GM12874 (cell line): ENCODE measurements at regions not wholly inside any gene's neighbourhood (a gene's known extent, or its start where the extent isn't known, plus 50 kb on each side); places are given as distances from the start of the nearest gene placed in this dataset.

ENCODE experiments used
- TF ChIP-seq, protein P1 (sequence below): IDR thresholded peaks from 2 replicates; pipeline ENCODE4 v1.5.1; 2011; ENCODE audit warnings: low read depth, mild to moderate bottlenecking, control low read depth, low read length, moderate library complexity; ENCODE audit not compliant: insufficient read depth

DNA sequence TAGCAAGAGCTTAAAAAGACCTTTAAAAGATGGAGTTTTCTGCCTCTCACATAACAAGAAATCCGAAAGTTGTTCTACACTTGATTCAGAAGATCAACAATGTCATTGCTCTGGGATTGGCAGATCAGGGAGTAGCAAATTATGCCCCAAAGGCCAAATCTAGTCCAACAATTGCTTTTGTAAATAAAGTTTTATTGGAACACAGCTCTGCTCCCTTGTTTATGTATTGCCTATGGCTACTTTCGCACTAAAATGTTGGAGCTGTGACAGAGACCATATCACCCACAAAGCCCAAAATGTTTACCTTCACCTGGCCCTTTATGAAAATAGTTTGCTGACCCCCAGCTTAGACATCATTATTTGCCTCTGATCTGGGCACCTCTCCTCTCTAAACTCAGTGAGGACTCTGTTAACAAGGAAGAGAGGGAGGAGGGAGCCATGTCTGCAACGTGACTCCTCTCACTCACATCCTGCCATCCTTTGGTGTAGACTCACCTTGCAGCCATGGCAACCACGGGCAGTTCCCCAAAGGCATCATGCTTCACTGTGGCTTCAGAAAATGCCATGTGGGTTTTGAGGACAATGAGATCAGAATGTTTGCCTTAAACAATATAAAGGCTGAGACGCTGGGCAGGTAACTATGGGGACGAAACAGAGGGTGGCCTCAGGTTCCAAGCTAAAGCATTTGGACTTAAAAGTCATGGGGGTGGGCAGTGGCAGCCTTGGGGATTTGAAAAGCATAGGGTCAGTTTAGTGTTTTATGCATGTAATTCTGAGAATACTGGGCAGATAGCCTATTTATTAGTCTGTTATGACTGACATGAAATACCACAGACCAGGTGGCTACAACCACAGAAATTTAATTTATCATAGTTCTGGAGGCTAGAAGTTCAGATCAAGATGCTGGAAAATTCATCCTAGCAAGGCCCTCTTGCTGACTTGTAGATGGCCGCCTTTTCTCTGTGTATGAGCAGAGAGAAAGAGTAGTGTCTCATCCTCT is 149.7 kb upstream of the TNFAIP3 start:
- TF ChIP-seq, protein P1, sequence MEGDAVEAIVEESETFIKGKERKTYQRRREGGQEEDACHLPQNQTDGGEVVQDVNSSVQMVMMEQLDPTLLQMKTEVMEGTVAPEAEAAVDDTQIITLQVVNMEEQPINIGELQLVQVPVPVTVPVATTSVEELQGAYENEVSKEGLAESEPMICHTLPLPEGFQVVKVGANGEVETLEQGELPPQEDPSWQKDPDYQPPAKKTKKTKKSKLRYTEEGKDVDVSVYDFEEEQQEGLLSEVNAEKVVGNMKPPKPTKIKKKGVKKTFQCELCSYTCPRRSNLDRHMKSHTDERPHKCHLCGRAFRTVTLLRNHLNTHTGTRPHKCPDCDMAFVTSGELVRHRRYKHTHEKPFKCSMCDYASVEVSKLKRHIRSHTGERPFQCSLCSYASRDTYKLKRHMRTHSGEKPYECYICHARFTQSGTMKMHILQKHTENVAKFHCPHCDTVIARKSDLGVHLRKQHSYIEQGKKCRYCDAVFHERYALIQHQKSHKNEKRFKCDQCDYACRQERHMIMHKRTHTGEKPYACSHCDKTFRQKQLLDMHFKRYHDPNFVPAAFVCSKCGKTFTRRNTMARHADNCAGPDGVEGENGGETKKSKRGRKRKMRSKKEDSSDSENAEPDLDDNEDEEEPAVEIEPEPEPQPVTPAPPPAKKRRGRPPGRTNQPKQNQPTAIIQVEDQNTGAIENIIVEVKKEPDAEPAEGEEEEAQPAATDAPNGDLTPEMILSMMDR, result no peak

DNA sequence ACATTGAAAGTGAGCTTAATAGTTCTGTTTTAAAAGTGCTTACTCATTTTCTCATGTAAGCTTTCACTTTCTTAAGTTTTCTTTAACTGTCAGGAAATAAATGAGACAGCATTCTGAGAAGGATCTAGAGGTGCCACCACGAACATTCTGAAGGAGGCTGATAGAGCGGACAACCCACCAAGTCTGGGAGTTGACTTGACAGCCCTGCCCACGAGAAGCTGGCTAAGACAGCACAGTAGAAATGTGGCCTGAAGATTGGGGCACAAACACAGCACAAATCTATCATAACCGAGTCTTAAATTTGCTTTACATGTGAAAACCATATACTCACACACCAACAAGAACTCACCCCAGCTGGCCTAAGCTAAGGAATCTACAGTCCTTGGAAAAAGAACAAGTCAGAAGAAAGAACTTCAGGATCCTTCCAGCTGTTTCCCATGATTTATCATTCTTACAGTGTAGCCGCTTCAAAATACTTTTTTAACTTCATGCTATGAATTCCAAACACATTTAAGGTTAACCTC is 144.2 kb upstream of the TNFAIP3 start:
- TF ChIP-seq, protein P1, result no peak

DNA sequence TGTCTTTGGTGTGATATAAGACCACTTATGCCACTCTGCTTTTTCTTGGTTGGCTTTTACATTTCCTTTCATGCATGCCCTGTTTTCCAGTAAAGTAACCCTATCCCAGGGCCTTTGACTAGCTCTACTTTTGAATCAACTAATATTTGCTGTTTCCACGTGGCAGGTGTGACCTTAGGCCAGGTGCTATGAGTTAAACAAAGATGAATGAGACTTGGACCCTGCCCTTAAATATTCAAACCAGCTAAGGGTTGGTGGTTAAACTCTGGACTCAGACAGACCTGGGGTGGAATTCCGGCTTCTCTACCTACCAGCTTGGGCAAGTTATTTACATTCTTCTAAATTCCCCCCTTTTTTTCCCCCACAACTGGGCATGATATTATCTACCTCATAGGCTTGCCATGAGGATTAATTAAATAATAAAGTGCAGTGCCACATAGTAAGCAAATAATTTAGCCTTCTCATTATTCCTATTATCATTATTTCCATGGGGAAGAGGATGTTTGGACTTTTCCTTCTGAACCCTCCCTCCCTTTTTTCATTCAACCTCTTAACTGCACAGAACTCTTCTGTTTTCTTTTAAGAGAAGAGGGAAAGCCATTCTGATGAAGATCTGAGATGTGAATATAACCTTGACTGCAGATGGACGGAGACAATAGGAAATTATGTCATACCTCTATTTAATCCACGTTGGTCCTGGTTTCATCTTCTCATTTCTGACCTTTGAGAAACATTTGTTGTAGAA is 143.6 kb upstream of the TNFAIP3 start:
- TF ChIP-seq, protein P1, result no peak

DNA sequence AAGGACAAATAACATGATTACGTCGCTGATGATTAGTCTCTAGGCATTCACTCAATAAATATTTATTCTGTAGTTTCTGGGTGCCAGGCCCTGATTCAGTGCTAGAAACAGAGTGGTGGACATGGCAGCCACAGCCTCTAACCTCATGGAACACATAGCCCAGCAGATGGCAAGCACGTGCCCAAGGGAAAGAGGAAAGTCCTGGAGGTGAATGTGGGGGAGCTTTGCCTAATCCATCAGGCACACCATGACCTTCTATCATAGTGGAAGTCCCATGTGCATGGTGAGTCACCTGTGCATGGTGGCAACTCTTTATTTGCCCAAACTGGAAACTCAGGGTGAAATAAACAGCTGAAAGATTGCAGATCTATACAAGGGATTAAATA is 143.0 kb upstream of the TNFAIP3 start:
- TF ChIP-seq, protein P1, result no peak

DNA sequence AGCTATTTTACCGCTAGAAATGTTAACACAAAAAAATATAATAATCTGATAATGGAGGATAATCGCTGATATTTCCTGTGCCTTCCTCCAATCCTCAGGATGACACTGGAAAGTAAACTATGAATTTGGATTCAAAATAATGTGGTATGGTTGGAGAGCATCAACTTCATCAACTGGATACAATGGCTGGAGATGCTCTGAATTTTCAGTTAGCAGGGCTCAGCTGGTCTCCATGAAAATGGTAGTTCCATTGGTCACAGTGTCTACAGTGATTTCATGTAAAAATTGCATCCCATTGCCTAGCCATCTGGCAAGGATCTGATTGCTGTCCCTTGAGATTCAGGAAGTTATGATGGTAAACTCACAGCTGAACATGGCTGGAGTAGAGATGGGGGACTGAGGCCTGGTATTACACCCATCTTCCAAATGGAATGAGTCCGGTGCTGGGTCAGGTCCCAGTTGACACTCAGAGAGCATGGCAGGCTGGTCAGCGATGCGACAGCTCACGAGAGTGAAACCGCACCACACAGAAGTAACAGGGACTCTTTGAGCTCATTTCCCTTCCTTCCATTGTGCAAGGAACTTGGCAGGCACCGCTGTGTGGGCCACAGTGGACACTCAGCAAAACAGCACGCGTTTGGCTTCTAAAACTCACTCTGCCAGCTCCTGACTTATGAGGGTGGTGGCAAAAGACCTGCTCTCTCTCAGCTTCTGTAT is 142.4 kb upstream of the TNFAIP3 start:
- TF ChIP-seq, protein P1, result no peak

DNA sequence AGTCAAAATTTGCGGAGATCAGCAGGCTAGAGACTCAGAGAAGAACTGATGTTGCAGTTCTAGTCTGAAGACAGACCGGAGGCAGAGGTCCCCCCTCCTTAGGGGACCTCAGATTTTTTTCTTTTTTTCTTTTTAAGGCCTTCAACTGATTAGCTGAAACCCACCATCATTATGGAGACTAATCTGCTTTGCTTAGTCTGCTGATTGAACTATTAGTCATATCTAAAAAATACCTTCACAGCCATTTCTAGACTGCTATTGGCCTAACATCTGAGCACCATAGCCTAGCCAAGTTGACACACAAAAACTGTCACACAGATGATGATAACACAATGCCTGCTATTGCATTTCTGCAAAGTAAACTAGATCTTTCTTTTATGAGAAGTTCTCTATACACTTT is 141.1 kb upstream of the TNFAIP3 start:
- TF ChIP-seq, protein P1, result no peak
